Gastrocnemius medialis (tissue), 4 donors: ENCODE measurements at regions not wholly inside any gene's neighbourhood (a gene's known extent, or its start where the extent isn't known, plus 50 kb on each side); places are given as distances from the start of the nearest gene placed in this dataset.

Experiments
- POLR2A ChIP-seq, 2 donors: fragments of 450-650 bp; IDR thresholded peaks; one replicate each; pipeline ENCODE4 v1.6.1; 2017; ENCODE audit warnings: antibody characterized with exemption in 2 of 2, mild to moderate bottlenecking in 2 of 2, moderate library complexity in 2 of 2
- TF ChIP-seq, protein P1 (sequence below), 5 experiments: fragments of 450-650 bp in 3 of 5; fragments of 200-600 bp in 2 of 5; sonication (generic) in 2 of 5; IDR thresholded peaks in 4 of 5; conservative IDR thresholded peaks in 1 of 5; 1 replicate in 4 of 5; 2 replicates in 1 of 5; pipeline ENCODE4 v1.5.1; 2016 to 2019; ENCODE audit warnings: antibody characterized with exemption in 5 of 5, mild to moderate bottlenecking in 3 of 5, moderate library complexity in 3 of 5

- TF ChIP-seq, protein P1, sequence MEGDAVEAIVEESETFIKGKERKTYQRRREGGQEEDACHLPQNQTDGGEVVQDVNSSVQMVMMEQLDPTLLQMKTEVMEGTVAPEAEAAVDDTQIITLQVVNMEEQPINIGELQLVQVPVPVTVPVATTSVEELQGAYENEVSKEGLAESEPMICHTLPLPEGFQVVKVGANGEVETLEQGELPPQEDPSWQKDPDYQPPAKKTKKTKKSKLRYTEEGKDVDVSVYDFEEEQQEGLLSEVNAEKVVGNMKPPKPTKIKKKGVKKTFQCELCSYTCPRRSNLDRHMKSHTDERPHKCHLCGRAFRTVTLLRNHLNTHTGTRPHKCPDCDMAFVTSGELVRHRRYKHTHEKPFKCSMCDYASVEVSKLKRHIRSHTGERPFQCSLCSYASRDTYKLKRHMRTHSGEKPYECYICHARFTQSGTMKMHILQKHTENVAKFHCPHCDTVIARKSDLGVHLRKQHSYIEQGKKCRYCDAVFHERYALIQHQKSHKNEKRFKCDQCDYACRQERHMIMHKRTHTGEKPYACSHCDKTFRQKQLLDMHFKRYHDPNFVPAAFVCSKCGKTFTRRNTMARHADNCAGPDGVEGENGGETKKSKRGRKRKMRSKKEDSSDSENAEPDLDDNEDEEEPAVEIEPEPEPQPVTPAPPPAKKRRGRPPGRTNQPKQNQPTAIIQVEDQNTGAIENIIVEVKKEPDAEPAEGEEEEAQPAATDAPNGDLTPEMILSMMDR (IDR thresholded peaks at IDR 0.05 in 4 of 5, conservative IDR thresholded peaks at IDR 0.05 in 1 of 5): no peak
- no peak for TF ChIP-seq POLR2A (IDR thresholded peaks at IDR 0.05)
Measured at GRCh38 chr6:169099411-169100202, 154.0 kb downstream of the THBS2 start.
